Gastrocnemius medialis (tissue), 4 donors: ENCODE measurements at regions not wholly inside any gene's neighbourhood (a gene's known extent, or its start where the extent isn't known, plus 50 kb on each side); places are given as distances from the start of the nearest gene placed in this dataset.

ENCODE experiments used
- CTCF ChIP-seq, 5 experiments: fragments of 450-650 bp in 3 of 5; fragments of 200-600 bp in 2 of 5; sonication (generic) in 2 of 5; IDR thresholded peaks in 4 of 5; conservative IDR thresholded peaks in 1 of 5; 1 replicate in 4 of 5; 2 replicates in 1 of 5; pipeline ENCODE4 v1.5.1; 2016 to 2019; ENCODE audit warnings: antibody characterized with exemption in 5 of 5, mild to moderate bottlenecking in 3 of 5, moderate library complexity in 3 of 5
- POLR2A ChIP-seq, 2 donors: fragments of 450-650 bp; IDR thresholded peaks; one replicate each; pipeline ENCODE4 v1.6.1; 2017; ENCODE audit warnings: antibody characterized with exemption in 2 of 2, mild to moderate bottlenecking in 2 of 2, moderate library complexity in 2 of 2

GRCh38 chr10:120406376-120406775, 50.7 kb upstream of the PLPP4 start:
- TF ChIP-seq CTCF (IDR thresholded peaks at IDR 0.05 in 4 of 5, conservative IDR thresholded peaks at IDR 0.05 in 1 of 5): no peak
- TF ChIP-seq POLR2A (IDR thresholded peaks at IDR 0.05): no peak
